ENCODE measurements at regions not wholly inside any gene's neighbourhood (a gene's known extent, or its start where the extent isn't known, plus 50 kb on each side); places are given as distances from the start of the nearest gene placed in this dataset.

DNA sequence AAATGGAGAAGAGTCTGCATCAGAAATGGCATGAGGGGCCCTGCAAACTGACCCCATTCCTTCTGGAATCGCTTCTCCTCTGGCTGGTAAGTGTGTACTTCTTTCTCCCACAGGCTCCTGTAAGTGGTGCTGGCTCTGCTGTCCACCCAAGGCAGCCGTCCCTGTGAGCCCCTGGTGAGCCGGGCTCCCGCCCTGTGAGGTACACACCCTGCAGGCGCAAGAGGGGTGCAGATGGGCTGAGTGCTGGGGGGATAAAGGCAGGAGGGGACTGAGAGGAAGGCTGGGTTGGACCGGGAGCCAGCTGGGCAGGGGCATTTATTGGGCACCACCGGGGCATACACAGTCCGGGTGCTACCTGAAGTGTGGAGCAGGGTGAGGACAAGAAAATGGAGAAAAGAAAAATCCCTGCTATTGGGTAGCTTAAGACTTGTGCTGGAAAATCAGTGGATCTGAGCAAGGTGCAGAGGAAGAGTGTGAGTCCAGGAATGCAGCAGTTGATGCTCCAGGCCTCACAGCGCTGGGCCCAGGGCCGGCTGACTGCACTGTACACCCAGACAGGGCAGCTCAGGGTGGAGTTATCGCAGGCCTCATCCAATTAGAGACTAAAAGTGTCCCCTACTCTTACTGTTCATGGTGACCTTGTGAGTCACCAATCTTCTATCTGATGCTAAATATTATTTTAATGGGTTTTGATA, 455.1 kb upstream of the B3GAT1 start:
- TF ChIP-seq, protein P1, sequence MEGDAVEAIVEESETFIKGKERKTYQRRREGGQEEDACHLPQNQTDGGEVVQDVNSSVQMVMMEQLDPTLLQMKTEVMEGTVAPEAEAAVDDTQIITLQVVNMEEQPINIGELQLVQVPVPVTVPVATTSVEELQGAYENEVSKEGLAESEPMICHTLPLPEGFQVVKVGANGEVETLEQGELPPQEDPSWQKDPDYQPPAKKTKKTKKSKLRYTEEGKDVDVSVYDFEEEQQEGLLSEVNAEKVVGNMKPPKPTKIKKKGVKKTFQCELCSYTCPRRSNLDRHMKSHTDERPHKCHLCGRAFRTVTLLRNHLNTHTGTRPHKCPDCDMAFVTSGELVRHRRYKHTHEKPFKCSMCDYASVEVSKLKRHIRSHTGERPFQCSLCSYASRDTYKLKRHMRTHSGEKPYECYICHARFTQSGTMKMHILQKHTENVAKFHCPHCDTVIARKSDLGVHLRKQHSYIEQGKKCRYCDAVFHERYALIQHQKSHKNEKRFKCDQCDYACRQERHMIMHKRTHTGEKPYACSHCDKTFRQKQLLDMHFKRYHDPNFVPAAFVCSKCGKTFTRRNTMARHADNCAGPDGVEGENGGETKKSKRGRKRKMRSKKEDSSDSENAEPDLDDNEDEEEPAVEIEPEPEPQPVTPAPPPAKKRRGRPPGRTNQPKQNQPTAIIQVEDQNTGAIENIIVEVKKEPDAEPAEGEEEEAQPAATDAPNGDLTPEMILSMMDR (IDR thresholded peaks at IDR 0.05; ENCODE audit: insufficient read depth, low read length, poor library complexity, severe bottlenecking) = no peak
- Histone ChIP-seq H3K36me3 (ENCODE audit: control insufficient read depth, insufficient read depth, low read length) (no peaks in the 10 kb centered on the region), H3K4me3 (replicated peaks; ENCODE audit: low read depth, low read length) (no peak overlapping the region), H3K27me3 (replicated peaks; ENCODE audit: control insufficient read depth, insufficient read depth, low read length) (no peaks in the 10 kb centered on the region; the same call in none of the 2 replicates)
- DNase-seq (ENCODE audit: extremely low read depth, insufficient read length) = no peak

DNA sequence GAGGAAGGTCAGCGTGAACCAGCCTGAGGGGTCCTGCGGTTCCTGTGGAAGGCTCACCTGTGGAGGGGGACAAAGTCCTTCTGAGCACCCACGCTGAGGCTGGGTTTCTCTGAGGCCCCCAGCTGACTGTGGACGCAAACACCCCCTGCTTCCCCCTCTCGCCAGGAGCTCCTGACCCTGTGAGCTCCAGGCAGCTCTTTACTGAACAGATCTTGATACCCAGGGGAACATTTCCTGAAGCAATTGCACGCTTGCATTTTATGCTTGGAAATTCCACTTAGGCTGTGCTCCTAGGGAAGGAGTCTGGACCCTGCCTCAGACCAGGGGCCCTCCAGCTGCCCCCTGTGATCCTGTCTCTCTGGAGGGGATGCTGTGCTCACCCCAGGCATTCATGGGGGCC, 454.2 kb upstream of the B3GAT1 start:
- no peak overlapping the region for H3K4me3 ChIP-seq (replicated peaks; ENCODE audit: low read depth, low read length)
- no peak for DNase-seq (ENCODE audit: extremely low read depth, insufficient read length)
- H3K27me3 ChIP-seq (replicated peaks; ENCODE audit: control insufficient read depth, insufficient read depth, low read length) = no peaks in the 10 kb centered on the region; the same call in none of the 2 replicates
- no peaks in the 10 kb centered on the region for H3K36me3 ChIP-seq (ENCODE audit: control insufficient read depth, insufficient read depth, low read length)
- TF ChIP-seq, protein P1 (IDR thresholded peaks at IDR 0.05; ENCODE audit: insufficient read depth, low read length, poor library complexity, severe bottlenecking) = no peak

DNA sequence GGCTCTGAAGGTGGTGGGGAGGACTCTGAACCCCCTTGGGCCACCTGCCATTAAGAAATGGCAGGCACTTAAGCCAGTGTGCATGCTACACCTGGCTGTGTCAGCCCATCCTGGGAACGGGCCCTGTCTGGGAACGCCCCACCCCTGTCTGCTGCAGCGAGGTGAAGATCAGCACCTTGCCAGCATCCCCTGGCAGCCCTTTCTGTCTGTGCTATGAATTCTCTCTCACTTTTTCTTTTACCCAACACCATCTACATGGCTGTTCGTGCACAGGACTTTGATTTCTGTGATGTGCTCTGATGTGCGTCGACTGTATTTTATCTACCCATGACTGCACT, 452.9 kb upstream of the B3GAT1 start:
- Histone ChIP-seq H3K36me3 (ENCODE audit: control insufficient read depth, insufficient read depth, low read length) (no peaks in the 10 kb centered on the region), H3K4me3 (replicated peaks; ENCODE audit: low read depth, low read length) (no peak overlapping the region), H3K27me3 (replicated peaks; ENCODE audit: control insufficient read depth, insufficient read depth, low read length) (no peaks in the 10 kb centered on the region; the same call in none of the 2 replicates)
- DNase-seq (ENCODE audit: extremely low read depth, insufficient read length) = no peak
- TF ChIP-seq, protein P1 (IDR thresholded peaks at IDR 0.05; ENCODE audit: insufficient read depth, low read length, poor library complexity, severe bottlenecking) = no peak

DNA sequence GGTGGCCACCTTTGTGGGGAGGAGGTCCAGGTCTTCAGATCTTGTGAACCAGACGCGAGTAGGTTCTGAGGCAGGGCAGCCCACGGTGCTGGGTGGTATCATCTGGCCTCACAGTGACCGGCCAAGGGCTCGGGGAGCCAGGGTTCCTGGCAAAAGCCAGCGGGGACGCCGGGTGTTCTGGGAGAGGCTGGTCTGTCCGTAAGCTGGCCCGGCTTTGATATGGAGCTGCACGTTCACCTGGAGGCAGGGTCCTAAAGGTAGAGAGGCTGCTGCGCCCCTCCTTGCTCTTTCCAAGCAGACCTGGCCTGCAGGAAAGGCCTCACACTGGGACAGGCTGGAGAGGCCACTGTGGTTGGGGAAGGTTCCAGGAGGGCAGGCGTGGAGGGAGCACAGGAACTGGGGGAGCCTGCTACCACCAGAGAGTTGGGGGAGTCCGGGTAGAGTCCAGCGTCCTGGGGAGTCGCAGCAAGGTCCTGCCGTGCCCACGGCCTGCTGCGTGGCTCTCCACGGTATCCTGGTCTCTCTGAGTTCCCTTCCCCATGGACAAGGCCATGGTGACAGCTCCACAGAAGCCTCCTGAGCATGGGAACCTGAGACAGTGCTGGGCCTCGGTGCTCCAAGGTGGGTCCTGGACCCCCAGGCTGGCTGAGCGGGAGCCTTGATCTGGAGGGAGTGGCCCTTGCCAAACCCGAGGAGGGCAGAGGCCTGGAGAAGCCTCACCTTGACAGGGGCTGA, 452.4 kb upstream of the B3GAT1 start:
- no peaks in the 10 kb centered on the region; the same call in none of the 2 replicates for H3K27me3 ChIP-seq (replicated peaks; ENCODE audit: control insufficient read depth, insufficient read depth, low read length)
- TF ChIP-seq, protein P1 (IDR thresholded peaks at IDR 0.05; ENCODE audit: insufficient read depth, low read length, poor library complexity, severe bottlenecking) = no peak
- DNase-seq (ENCODE audit: extremely low read depth, insufficient read length) = no peak
- no peak overlapping the region for H3K4me3 ChIP-seq (replicated peaks; ENCODE audit: low read depth, low read length)
- no peaks in the 10 kb centered on the region for H3K36me3 ChIP-seq (ENCODE audit: control insufficient read depth, insufficient read depth, low read length)

DNA sequence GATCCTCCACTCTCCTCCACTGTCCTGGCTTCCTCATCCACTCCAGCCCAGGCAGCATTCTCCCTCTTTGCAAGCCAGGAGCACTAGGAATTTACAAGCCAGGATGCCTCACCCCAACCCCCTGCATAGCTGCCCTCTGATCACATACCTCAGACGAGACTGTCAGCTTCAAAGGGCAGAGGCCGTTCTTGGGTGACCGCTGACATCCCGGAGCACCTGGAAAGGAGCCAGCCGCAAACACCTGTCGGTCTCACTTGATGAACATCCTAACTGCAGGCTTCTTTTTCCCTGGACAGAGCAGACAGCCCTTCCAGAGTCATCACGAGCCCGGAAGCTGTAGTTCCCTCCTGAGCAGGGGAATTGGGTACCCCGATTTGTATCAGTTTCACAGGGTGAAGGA, 451.3 kb upstream of the B3GAT1 start:
- TF ChIP-seq, protein P1 (IDR thresholded peaks at IDR 0.05; ENCODE audit: insufficient read depth, low read length, poor library complexity, severe bottlenecking) = no peak

More for the DNA sequence above, 451.3 kb upstream of the B3GAT1 start:
- DNase-seq (ENCODE audit: extremely low read depth, insufficient read length) = no peak
- H3K4me3 ChIP-seq (replicated peaks; ENCODE audit: low read depth, low read length) = no peak overlapping the region
- no peaks in the 10 kb centered on the region; the same call in none of the 2 replicates for H3K27me3 ChIP-seq (replicated peaks; ENCODE audit: control insufficient read depth, insufficient read depth, low read length)
- no peaks in the 10 kb centered on the region for H3K36me3 ChIP-seq (ENCODE audit: control insufficient read depth, insufficient read depth, low read length)
